HG02759 (cell line): ENCODE measurements at regions not wholly inside any gene's neighbourhood (a gene's known extent, or its start where the extent isn't known, plus 50 kb on each side); places are given as distances from the start of the nearest gene placed in this dataset.
"Not testable (repeated sequence)": the region's sequence is repeated elsewhere in the genome, so short reads cannot be mapped to it uniquely, and the experiment has no call there.

Experiments used
- ATAC-seq: cut with Tn5 transposase; IDR thresholded peaks from one replicate; pipeline ENCODE4 v1.9.1; 2021; ENCODE audit warnings: mild to moderate bottlenecking, moderate library complexity; ENCODE audit not compliant: unreplicated experiment

DNA sequence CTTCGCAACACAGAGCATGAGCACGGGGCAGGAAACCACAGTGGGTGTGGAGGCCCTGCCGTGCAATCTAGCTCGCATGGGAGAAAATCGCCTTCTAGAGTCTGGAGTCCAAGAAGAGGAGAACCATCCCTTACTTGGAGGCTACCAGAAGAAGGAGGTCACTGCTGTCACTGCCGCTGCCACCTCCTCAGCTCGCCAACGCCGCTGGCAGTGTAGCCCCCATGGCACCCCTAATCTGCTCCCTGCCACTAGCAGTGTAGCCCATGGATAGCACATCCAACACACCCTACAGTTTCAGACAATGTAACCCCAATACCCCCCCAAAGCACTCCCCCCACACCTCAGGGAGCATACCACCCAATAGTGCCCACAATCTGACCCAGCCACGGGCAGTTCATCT lies 438.0 kb upstream of the ZNF337 start:
- ATAC-seq = no peak

DNA sequence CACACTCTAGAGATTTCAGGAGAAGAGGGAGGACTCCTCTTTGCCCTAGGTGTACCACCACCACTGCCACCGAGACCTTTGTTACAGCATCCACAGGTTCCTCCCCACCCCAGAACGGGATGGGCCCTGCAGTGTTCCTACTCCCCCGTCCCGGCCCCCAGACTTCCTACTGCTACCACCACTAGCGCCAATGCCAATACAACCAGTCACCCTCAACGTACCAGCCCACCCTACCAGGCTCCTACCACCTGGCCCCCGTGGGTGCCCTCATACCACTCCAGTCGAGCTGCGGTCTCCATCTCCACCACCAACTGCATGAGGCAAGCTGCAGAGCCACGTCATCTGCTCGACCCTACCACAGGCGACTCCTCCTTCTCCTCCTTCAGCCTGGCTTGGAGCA lies 437.1 kb upstream of the ZNF337 start:
- not testable (repeated sequence) for ATAC-seq

DNA sequence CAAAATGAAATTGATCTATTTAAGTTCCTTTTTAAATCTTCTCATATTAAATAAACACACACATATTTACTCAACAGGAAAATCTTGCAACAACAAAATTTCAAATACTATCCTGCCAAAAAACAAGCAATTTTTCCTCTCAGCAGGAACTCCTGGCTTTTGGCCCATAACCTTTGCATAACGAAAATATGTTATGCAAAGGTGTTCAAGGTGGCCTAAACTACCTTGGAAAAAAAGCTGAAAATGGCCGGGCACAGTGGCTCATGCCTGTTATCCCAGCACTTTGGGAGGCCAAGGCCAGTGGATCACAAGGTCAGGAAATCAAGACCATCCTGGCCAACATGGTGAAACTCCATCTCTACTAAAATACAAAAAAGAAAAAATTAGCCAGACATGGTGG lies 424.3 kb upstream of the ZNF337 start:
- not testable (repeated sequence) for ATAC-seq

DNA sequence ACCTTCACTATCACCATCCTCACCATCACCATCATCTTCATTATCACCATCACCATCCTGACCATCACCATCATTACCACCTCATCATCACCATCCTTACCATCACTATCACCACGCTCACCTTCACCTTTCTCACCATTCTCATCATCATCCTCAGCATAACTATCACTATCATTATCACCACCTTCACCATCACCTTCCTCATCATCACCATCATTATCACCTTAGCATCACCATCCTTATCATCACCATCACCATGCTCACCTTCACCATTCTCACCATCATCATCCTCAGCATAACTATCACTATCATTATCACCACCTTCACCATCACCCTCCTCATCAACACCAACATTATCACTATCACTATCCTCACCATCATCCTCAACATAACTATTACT lies 397.8 kb upstream of the ZNF337 start:
- not testable (repeated sequence) for ATAC-seq

DNA sequence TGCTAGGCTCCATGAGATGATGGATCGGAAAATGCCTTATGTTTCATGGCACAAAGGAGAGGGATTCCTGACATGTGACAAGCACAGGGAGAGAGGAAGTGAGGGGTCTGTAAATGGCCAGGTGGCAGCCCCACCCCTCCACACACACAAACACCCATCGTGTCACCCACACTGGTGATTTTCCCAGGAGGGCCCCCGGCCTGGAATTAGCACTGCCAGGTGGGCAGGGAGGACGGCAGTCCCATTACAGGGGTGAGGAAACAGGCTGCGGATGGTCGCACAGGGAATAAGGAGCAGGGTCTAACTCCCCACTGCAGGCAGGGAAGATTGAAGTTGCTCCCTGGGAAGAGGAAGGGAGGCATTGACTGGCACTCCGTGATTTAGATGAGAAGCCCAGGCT lies 395.3 kb upstream of the ZNF337 start:
- not testable (repeated sequence) for ATAC-seq

DNA sequence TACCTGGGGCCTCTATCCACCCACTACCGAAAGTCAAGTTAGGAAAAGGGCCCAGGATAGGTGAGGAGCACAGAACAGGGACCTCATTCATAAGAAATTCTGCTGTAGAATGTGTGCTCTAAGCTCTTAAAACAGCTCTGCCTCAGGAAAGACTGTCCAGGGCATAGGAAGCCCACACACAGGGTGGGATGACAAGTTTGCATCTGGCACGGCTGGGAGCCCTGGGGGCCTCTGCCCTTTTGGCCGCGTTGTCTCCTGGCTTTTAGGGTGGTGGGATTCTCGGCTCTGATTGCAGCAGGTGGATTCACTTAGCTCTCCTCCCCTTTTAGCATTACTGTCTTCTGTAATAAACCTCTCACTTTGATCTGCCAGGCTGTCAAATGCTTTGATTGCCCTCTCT lies 389.5 kb upstream of the ZNF337 start:
- ATAC-seq = not testable (repeated sequence)

DNA sequence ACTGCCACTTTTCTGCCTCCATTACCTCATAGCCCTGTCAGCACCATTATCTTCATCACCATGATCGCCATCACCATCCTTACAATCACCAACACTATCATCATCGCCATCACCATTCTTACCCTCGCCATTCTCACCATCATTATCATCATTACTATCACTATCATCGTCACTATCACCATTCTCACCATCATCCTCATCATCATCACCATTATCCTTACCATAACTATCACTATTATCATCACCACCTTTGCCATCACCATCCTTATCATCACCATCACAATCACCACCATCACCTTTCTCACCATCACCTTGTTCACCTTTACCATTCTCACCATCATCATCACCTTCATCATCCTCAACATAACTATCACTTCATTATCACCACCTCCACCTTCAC lies 377.3 kb upstream of the ZNF337 start:
- not testable (repeated sequence) for ATAC-seq

DNA sequence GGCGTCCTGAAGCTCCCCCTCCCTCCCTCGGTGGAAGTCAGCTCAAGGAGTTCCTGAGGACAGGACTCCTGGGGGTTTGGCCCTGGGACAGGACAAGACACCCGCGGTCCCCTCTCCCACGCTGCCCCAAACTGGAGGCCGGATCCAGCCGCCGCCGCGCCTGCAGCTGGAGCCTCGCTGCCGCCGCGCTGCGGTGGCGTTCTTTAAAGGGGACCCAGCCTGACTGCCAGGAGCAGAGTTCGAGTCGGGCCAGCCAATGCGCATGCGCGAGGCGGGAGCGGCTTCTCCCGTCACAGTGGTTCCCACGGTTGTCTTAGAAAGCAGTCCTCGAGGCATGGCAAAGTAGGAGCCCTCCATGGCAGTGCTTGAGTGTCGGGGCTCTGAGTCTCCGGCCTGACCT lies 362.7 kb upstream of the ZNF337 start:
- not testable (repeated sequence) for ATAC-seq

DNA sequence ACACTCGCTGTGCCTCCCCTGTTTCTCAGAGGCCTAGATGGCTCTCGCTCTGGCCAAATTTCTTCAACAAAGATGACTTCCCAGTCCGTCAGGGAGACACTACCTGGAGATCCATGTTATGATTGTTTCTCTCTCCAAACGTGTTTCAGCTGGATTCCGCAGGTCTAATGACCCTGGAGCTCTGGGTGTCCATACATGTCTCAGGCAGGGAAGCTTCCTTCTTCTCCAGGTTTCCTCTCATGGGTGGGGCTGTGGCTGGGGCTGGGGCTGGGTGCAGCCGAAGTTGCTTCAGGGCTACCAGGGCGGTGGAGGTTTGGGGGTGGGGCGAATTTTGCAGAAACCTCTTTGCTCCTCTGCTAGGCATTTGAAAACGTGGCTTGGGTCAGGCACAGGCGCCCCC lies 361.8 kb upstream of the ZNF337 start:
- ATAC-seq = not testable (repeated sequence)

DNA sequence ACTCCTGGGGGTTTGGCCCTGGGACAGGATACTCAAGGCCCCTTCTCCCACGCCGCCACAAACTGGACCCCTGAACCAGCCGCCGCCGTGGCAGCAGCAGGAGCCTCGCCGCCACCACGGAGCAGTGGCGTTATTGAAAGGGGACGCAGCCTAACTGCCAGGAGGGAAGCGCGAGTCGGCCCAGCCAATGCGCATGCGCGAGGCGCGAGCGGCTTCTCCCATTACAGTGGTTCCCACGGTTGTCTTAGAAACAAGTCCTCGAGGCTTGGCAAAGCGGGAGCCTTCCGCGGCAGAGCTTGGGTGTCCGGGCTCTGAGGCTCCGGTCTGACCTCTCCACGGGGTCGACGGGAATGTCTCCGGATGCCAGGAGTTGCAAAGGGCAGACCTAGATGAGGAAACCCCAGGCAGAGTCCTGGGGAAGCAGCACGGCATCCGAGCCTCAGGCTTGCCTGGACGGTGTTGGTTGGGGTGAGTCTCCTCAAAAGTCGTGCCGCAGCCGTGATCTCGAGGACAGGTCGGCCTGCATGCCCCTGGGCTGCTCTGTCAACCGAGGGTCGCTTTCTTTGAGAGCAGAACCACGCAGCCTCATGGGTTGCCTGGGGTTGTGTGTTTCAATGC lies 360.6 kb upstream of the ZNF337 start:
- ATAC-seq = not testable (repeated sequence)

DNA sequence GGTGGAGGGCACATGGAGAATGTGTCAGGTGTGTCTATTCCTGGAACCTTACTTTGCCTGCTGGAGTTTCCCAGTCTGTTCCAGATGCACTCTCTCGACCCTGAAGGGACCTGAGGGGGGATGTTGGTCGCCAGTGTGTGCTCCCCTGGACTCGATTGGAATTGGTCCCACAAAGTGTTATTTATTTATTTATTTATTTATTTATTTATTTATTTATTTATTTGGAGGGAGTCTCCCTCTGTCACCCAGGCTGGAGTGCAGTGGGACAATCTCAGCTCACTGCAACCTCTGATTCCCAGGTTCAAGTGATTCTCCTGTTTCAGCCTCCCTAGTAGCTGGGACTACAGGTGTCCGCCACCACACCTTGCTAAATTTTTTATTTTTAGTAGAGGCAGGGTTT lies 329.1 kb upstream of the ZNF337 start:
- ATAC-seq = not testable (repeated sequence)

DNA sequence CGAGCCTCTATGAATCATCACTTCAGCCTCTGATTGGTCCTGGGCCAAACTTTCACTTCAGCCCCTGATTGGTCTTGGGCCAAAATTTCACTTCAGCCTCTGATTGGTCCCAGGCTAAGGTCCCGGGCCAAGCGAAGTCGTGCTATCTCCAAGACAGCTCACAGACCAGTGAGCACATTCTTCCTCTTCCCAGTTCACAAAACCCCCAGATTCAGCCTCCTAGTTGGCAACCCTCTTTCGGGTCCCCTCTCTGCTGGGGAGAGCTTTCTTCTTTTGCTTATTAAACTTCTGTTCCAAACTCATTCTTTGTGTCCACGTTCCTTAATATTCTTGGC lies 314.3 kb upstream of the ZNF337 start:
- not testable (repeated sequence) for ATAC-seq

DNA sequence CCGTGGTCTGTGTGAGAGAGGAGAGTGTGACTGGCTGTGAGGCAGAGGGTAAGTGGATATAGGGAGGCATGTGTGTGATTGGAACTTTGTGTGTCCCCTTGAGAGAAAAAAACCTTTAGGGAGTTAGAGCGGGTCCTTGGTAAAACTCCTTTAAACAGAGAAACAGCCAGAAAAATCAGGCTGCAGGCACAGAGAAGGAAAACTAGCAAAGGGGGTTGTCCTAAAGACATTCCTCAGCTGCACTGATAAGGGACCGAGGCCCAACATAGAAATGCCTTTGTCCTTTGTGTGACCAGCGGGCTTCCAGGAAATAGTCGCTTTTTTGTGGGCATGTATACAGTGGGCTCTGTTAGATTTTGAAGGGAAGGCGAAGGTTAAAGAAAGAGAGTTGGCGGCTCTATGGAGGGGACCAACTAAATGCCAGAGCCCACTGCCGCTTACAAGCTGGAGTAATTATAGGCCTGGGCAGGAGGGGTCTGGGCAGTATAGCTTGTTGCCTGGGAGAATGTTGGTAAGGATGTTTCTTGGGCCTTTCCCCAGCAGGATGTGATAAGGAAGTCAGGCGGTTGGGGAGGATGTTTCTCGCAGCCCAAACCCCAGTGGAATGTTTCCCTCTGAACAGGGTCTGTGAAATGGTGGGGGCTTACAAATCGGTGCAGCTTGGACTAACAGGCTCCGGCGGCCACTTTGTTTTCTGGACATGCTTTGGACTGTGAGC lies 313.7 kb upstream of the ZNF337 start:
- not testable (repeated sequence) for ATAC-seq

DNA sequence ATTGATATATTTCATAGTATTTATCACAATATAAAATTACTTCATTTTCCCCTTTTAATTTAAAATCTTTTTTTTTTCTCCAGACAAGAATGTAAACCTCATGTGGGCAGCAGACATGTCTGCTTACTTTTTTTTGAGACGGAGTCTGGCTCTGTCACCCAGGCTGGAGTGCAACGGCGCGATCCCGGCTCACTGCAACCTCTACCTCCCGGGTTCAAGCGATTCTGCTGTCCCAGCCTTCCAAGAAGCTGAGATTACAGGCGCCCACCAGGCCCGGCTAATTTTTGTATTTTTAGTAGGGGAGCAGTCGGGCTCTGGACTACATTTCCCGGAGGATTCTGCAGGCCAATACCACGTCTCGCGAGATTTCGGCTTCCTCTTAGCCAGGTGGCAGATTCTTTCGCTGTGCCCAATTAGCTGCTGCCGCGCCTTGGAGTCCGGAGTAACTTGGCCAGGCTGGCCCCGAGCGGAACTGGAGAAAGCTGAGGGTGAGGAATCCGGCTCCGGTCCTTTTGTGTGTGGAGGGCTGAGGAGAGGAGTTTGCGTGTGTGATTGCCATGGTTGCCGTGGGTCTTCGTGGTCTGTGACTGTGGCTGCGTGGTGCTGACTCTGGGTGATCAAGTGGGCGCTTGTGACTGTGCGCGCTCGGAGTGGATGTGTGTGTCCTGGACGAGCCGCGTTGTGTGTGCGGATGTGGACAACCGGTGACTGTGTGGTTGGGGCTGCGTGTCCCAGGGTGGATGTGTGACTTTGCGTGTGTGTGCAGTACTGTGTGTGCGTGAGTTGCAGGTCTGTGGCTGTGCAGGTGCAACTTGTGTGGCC lies 313.0 kb upstream of the ZNF337 start:
- not testable (repeated sequence) for ATAC-seq

DNA sequence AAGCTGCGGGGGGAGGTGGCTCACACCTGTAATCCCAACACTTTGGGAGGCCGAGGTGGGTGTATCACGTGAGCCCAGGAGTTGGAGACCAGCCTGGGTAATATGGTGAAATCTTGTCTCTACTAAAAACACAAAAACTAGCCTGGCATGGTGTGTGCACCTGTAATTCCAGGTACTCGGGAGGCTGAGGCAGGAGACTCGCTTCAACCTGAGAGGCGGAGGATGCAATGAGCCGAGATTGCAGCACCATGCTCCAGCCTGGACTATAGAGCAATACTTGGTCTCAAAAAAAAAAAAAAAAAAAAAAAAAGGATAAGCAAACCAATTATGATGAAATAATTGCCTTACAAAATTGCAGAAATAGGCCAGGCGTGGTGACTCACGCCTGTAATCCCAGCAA lies 311.4 kb upstream of the ZNF337 start:
- not testable (repeated sequence) for ATAC-seq

DNA sequence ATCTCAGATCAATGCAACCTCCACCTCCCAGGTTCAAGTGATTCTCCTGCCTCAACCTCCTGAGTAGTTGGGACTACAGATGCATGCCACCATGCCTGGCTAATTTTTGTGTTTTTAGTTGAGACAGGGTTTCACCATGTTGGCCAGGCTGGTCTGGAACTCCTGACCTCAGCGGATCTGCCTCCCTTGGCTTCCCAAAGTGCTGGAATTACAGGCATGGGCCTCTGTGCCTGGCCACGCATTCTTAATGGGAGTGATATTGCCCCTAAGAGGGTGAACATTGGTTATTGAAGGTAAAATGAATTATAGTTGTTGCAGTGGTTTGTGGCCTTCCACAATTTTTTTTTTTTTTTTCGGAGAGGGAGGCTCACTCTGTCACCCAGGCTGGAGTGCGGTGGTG lies 309.5 kb upstream of the ZNF337 start:
- not testable (repeated sequence) for ATAC-seq

DNA sequence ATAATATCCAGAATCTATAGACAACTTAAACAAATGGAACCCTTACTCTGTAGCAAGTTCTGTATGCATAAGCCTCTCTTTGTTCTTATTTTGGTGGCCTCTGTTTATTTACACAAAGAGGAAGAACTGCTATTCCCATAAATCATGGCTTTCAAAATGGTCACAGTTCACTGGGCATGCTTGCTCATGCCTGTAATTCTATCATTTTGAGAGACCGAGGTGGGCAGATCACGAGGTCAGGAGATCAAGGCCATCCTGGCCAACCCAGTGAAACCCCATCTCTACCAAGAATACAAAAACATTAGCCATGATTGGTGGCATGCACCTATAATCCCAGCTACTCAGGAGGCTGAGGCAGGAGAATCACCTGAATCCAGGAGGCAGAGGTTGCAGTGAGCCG lies 307.3 kb upstream of the ZNF337 start:
- ATAC-seq = not testable (repeated sequence)

DNA sequence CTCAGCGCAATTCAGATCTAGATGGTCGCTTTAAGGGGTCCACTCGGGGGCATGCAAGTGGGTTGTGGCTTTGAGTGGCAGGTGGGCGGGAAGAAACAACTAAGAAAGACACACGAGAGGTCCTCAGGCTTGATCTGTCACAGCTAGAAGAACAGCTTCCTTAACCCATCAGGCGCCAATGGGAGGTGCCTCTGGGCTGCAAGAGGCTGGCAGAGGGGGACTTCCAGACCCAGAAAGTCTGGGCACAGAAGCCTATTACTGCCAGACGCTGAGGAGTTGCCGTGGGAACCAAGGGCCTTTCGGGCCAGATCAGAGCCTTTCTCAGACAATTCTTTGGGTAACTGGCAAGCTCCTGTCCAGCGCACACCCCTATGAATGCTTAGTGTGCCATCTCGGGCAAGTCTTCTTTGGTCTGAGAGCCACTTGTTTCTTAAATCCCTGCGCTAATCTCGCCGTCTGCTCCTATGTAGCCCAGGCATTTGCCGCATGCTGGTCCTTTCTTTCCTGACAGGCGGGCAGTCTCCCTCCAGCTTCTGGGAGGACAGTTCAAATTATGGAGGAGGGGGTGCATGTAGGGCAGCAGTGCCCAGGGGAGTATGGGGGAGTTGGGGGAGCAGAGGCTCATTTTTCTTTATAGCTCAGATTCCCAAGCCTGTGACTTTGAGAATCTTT lies 300.9 kb upstream of the ZNF337 start:
- not testable (repeated sequence) for ATAC-seq

DNA sequence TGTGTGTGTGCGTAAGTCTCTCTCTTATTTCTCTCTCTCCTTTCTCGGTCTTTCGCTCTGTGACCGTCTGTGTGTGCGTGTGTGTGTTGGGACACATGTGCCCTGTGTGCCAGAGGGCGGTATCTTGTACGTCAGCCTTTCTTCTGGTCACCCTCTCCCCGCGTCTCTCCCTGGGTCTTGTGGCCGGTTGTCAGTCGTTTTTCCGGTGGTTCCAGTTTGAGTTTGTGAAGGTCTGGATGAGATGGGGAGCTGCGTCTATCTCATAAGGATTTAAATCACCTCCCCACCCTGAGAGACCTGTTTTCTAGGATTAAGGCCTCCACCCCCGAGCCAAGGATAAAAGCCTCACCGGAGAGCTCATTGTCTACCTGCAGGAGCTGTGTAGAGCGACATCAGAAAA lies 295.5 kb upstream of the ZNF337 start:
- no peak for ATAC-seq

DNA sequence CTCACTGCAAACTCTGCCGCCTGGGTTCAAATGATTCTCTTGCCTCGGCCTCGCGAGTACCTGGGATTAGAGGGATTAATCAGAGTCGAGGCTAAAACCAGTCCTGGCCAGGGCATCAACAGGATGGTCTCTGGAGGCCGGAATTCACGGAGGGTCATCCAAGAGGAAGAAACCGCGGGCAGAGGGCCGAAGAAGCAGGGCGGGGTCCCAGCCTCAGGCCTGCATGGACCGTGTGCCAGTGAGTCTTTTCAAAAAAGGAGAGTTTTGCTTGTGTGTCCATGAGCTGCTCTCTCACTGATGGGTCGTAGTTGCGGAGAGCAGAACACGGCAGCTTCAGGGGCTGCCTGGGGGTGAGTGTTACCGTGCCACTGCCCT lies 295.1 kb upstream of the ZNF337 start:
- ATAC-seq = no peak

DNA sequence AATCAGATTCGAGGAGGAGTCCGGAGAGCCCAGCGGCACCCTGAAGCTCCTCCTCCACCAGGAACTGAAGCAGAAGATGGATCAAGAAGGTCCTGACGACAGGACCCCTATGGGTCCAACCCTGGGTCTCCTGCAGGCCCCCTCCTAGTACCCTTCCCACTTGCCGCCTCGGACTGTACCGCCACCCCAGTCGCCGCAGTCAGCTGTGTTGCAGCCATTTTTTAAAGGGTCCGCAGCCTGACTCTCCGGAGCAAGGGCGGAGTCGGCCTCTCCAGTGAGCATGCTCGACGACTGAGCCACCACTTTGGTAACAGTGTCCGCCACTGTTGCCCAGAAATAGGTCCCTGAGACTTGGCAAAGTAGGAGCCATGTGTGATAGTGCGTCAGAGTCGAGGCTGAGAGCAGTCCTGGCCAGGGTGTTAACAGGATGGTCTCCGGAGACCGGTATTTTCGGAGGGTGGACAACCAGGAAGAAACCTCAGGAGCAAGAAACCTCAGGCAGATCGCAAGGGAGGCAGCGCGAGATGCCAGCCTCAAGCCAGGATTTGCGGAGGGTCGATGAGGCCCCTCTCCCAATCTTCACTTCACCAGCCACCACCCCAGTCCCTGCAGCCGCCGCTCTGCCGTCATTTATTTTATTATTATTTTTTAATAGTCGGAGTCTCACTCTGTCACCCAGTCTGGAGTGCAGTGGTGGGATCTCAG lies 294.6 kb upstream of the ZNF337 start:
- no peak for ATAC-seq
